ENCODE measurements at regions not wholly inside any gene's neighbourhood (a gene's known extent, or its start where the extent isn't known, plus 50 kb on each side); places are given as distances from the start of the nearest gene placed in this dataset.

DNA sequence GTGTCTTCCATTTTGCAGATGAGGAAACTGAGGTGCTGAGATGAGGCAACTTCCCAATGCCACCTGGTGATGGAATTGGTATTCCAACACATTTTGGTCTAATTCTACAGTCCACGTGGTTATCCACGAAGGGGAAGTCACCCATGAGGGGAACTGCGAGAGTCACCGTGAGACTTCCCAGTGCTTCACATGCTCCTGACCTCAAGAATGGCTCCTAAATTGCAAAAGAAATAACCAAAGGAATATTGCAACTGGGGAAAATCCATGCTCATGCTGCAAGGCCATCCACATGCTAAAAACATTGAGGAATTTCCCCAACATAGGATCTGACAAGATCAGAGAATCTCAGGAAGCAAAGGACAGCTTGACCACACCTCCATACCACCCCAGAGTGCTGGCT, 153.9 kb downstream of the HS3ST3B1 start:
- TF ChIP-seq TCF7L2 (IDR thresholded peaks at IDR 0.05; ENCODE audit: borderline replicate concordance, extremely low read depth, insufficient read depth, insufficient read length), result no peak
- no peak for TF ChIP-seq FOSL1 (IDR thresholded peaks at IDR 0.05; ENCODE audit: low read depth)
- TF ChIP-seq, protein P1, sequence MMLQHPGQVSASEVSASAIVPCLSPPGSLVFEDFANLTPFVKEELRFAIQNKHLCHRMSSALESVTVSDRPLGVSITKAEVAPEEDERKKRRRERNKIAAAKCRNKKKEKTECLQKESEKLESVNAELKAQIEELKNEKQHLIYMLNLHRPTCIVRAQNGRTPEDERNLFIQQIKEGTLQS (IDR thresholded peaks at IDR 0.05), result no peak
- no peak for TF ChIP-seq EZH2phosphoT487 (IDR thresholded peaks at IDR 0.05; ENCODE audit: borderline replicate concordance)
- no peak for TF ChIP-seq YY1 (IDR thresholded peaks at IDR 0.05; ENCODE audit: extremely low read depth, insufficient replicate concordance, low read depth, low read length)
- no peak for TF ChIP-seq CBX3 (IDR thresholded peaks at IDR 0.05; ENCODE audit: low read depth)
- no peak for TF ChIP-seq EZH2 (IDR thresholded peaks at IDR 0.05)
- no peak for TF ChIP-seq POLR2AphosphoS5 (IDR thresholded peaks at IDR 0.05; ENCODE audit: low read depth, low read length)
- TF ChIP-seq CEBPB (IDR thresholded peaks at IDR 0.05; ENCODE audit: low read depth), result no peak
- no peak for TF ChIP-seq POLR2A (IDR thresholded peaks at IDR 0.05; ENCODE audit: borderline replicate concordance, extremely low read depth, insufficient read depth, insufficient read length)
- no peak for TF ChIP-seq EGR1 (IDR thresholded peaks at IDR 0.05; ENCODE audit: low read depth)
- TF ChIP-seq ZNF274 (IDR thresholded peaks at IDR 0.05; ENCODE audit: low read depth, low read length), result no peak
- no peak for TF ChIP-seq RAD21 (IDR thresholded peaks at IDR 0.05; ENCODE audit: low read depth)
- no peak for TF ChIP-seq SRF (IDR thresholded peaks at IDR 0.05; ENCODE audit: low read depth)
- TF ChIP-seq, protein P2, sequence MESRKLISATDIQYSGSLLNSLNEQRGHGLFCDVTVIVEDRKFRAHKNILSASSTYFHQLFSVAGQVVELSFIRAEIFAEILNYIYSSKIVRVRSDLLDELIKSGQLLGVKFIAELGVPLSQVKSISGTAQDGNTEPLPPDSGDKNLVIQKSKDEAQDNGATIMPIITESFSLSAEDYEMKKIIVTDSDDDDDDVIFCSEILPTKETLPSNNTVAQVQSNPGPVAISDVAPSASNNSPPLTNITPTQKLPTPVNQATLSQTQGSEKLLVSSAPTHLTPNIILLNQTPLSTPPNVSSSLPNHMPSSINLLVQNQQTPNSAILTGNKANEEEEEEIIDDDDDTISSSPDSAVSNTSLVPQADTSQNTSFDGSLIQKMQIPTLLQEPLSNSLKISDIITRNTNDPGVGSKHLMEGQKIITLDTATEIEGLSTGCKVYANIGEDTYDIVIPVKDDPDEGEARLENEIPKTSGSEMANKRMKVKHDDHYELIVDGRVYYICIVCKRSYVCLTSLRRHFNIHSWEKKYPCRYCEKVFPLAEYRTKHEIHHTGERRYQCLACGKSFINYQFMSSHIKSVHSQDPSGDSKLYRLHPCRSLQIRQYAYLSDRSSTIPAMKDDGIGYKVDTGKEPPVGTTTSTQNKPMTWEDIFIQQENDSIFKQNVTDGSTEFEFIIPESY (IDR thresholded peaks at IDR 0.05; ENCODE audit: extremely low read depth, insufficient replicate concordance, low read length), result no peak
- TF ChIP-seq, protein P3, sequence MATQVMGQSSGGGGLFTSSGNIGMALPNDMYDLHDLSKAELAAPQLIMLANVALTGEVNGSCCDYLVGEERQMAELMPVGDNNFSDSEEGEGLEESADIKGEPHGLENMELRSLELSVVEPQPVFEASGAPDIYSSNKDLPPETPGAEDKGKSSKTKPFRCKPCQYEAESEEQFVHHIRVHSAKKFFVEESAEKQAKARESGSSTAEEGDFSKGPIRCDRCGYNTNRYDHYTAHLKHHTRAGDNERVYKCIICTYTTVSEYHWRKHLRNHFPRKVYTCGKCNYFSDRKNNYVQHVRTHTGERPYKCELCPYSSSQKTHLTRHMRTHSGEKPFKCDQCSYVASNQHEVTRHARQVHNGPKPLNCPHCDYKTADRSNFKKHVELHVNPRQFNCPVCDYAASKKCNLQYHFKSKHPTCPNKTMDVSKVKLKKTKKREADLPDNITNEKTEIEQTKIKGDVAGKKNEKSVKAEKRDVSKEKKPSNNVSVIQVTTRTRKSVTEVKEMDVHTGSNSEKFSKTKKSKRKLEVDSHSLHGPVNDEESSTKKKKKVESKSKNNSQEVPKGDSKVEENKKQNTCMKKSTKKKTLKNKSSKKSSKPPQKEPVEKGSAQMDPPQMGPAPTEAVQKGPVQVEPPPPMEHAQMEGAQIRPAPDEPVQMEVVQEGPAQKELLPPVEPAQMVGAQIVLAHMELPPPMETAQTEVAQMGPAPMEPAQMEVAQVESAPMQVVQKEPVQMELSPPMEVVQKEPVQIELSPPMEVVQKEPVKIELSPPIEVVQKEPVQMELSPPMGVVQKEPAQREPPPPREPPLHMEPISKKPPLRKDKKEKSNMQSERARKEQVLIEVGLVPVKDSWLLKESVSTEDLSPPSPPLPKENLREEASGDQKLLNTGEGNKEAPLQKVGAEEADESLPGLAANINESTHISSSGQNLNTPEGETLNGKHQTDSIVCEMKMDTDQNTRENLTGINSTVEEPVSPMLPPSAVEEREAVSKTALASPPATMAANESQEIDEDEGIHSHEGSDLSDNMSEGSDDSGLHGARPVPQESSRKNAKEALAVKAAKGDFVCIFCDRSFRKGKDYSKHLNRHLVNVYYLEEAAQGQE (IDR thresholded peaks at IDR 0.05; ENCODE audit: low read depth), result no peak
- TF ChIP-seq SP1 (IDR thresholded peaks at IDR 0.05; ENCODE audit: low read depth), result no peak
- TF ChIP-seq, protein P4, sequence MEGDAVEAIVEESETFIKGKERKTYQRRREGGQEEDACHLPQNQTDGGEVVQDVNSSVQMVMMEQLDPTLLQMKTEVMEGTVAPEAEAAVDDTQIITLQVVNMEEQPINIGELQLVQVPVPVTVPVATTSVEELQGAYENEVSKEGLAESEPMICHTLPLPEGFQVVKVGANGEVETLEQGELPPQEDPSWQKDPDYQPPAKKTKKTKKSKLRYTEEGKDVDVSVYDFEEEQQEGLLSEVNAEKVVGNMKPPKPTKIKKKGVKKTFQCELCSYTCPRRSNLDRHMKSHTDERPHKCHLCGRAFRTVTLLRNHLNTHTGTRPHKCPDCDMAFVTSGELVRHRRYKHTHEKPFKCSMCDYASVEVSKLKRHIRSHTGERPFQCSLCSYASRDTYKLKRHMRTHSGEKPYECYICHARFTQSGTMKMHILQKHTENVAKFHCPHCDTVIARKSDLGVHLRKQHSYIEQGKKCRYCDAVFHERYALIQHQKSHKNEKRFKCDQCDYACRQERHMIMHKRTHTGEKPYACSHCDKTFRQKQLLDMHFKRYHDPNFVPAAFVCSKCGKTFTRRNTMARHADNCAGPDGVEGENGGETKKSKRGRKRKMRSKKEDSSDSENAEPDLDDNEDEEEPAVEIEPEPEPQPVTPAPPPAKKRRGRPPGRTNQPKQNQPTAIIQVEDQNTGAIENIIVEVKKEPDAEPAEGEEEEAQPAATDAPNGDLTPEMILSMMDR (IDR thresholded peaks at IDR 0.05 in 2 of 3, conservative IDR thresholded peaks at IDR 0.05 in 1 of 3; ENCODE audit: borderline replicate concordance in 1 of 3, insufficient read depth in 1 of 3, low read depth in 2 of 3, low read length in 2 of 3), result no peak
- no peak for TF ChIP-seq SIN3A (IDR thresholded peaks at IDR 0.05; ENCODE audit: low read depth)
- H3K9ac ChIP-seq (ENCODE audit: low read length), result no peak overlapping the region
- CTCF ChIA-PET, result no interaction called here
- no TSS peak for BruUV-seq (replicated peaks)
- H3K36me3 ChIP-seq (ENCODE audit: control insufficient read depth in 1 of 2, insufficient read depth in 2 of 2, low read length in 2 of 2), result no peaks in the 10 kb centered on the region
- intact Hi-C loops (cut with micrococcal nuclease), result no loop called here
- no peaks in the 10 kb centered on the region for H3K27me3 ChIP-seq (ENCODE audit: insufficient read depth, low read length)
- no peaks in the 10 kb centered on the region for H3K4me1 ChIP-seq (ENCODE audit: control insufficient read depth in 1 of 2, insufficient read depth in 2 of 2, low read length in 2 of 2)
- no peaks in the 10 kb centered on the region for H3K9me2 ChIP-seq (ENCODE audit: insufficient read depth)
- H3K4me3 ChIP-seq (replicated peaks in 1 of 2; ENCODE audit: low read depth in 1 of 2, low read length in 2 of 2), result no peak overlapping the region
- POLR2A ChIA-PET, result no interaction called here
- DNase-seq (ENCODE audit: low read depth, low spot score) (no peak), ATAC-seq (no peak)
- H2AFZ ChIP-seq (ENCODE audit: low read depth, low read length, poor library complexity, severe bottlenecking), result no peak overlapping the region
- H3K27ac ChIP-seq (ENCODE audit: low read depth, low read length), result no peak overlapping the region
- no peaks in the 10 kb centered on the region for H4K20me1 ChIP-seq (ENCODE audit: insufficient read depth)
- H3K9me3 ChIP-seq (ENCODE audit: control insufficient read depth in 1 of 2, insufficient read depth in 1 of 2, low read depth in 1 of 2, low read length in 2 of 2), result no peaks in the 10 kb centered on the region
- H3K4me2 ChIP-seq (ENCODE audit: low read length), result no peak overlapping the region
- RAD21 ChIA-PET (ENCODE audit: low non-redundant PET in 1 of 2, low total read pairs in 2 of 2, uncharacterized antibody in 2 of 2, unreplicated experiment in 2 of 2), result no interaction called here
- no peaks in the 10 kb centered on the region for H3K79me2 ChIP-seq (ENCODE audit: insufficient read depth, low read length)
